ENCODE measurements at regions not wholly inside any gene's neighbourhood (a gene's known extent, or its start where the extent isn't known, plus 50 kb on each side); places are given as distances from the start of the nearest gene placed in this dataset.

DNA sequence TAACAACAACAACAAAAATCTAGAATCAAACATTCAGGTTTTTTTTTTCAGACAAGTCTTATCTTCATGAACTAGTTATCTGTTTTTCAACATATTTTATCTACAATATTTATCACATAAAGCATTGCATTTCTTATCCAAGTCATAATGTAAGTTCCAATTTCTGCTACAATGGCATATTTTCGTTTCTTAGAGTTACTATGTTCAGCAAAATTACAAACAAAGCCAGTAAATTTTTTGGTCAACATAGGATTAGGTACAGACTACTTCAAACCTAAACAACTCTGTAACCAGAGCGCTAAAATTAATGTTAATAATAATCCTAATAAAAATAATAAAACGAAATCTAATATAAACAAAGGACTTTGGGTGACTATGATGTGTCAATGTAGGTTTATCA, 165.4 kb upstream of the TACR3 start:
- TF ChIP-seq, protein P1, sequence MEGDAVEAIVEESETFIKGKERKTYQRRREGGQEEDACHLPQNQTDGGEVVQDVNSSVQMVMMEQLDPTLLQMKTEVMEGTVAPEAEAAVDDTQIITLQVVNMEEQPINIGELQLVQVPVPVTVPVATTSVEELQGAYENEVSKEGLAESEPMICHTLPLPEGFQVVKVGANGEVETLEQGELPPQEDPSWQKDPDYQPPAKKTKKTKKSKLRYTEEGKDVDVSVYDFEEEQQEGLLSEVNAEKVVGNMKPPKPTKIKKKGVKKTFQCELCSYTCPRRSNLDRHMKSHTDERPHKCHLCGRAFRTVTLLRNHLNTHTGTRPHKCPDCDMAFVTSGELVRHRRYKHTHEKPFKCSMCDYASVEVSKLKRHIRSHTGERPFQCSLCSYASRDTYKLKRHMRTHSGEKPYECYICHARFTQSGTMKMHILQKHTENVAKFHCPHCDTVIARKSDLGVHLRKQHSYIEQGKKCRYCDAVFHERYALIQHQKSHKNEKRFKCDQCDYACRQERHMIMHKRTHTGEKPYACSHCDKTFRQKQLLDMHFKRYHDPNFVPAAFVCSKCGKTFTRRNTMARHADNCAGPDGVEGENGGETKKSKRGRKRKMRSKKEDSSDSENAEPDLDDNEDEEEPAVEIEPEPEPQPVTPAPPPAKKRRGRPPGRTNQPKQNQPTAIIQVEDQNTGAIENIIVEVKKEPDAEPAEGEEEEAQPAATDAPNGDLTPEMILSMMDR (IDR thresholded peaks at IDR 0.05): no peak
- TF ChIP-seq EZH2 (IDR thresholded peaks at IDR 0.05; ENCODE audit: borderline replicate concordance, insufficient read depth, low read depth, low read length, poor library complexity, severe bottlenecking): no peak

All from B cell (primary cell).